Astrocyte (in vitro differentiated cells and primary cell): ENCODE measurements at regions not wholly inside any gene's neighbourhood (a gene's known extent, or its start where the extent isn't known, plus 50 kb on each side); places are given as distances from the start of the nearest gene placed in this dataset.

Experiments used
- DNase-seq: peaks from one replicate; pipeline ENCODE4 v3.0.0-alpha.2; 2010; ENCODE audit warnings: low read depth
- FAIRE-seq: peaks from 2 replicates; lab custom pipeline; 2011; peaks lifted over from hg19 to GRCh38; lab: Jason Lieb, UNC
- H2AFZ ChIP-seq: 2 replicates; pipeline ENCODE4 v1.6.0; 2012; ENCODE audit warnings: low read depth, low read length, inconsistent platforms
- H3K27ac ChIP-seq: 2 replicates; pipeline ENCODE4 v1.5.1; 2011; ENCODE audit warnings: low read depth, low read length, inconsistent platforms
- H3K27me3 ChIP-seq: 2 replicates; pipeline ENCODE4 v1.6.0; 2011; ENCODE audit warnings: low read length, inconsistent platforms; ENCODE audit not compliant: insufficient read depth
- H3K36me3 ChIP-seq: 2 replicates; pipeline ENCODE4 v1.5.1; 2011; ENCODE audit warnings: low read length, inconsistent platforms; ENCODE audit not compliant: insufficient read depth
- H3K4me1 ChIP-seq: 2 replicates; pipeline ENCODE4 v1.5.1; 2011; ENCODE audit warnings: low read length, inconsistent platforms; ENCODE audit not compliant: insufficient read depth
- H3K4me2 ChIP-seq: 2 replicates; pipeline ENCODE4 v1.6.0; 2012; ENCODE audit warnings: low read length, inconsistent platforms
- H3K4me3 ChIP-seq: 2 replicates; pipeline ENCODE4 v1.5.1; 2011; ENCODE audit warnings: low read depth, mild to moderate bottlenecking, low read length, inconsistent platforms; ENCODE audit not compliant: insufficient read depth
- H3K79me2 ChIP-seq: 2 replicates; pipeline ENCODE4 v1.6.0; 2012; ENCODE audit warnings: mild to moderate bottlenecking, low read length, inconsistent platforms; ENCODE audit not compliant: insufficient read depth
- H3K9ac ChIP-seq: 2 replicates; pipeline ENCODE4 v1.6.0; 2012; ENCODE audit warnings: mild to moderate bottlenecking, low read length, inconsistent platforms
- H3K9me3 ChIP-seq: 2 replicates; pipeline ENCODE4 v1.5.1; 2012; ENCODE audit warnings: low read depth, mild to moderate bottlenecking, low read length, inconsistent platforms; ENCODE audit not compliant: insufficient read depth
- H4K20me1 ChIP-seq: 2 replicates; pipeline ENCODE4 v1.6.0; 2012; ENCODE audit warnings: low read length, inconsistent platforms; ENCODE audit not compliant: insufficient read depth
- H3K27ac Mint-ChIP-seq: one replicate; pipeline ENCODE4 v1.8.0; 2021; ENCODE audit warnings: mild to moderate bottlenecking, mixed read lengths; ENCODE audit not compliant: unreplicated experiment
- H3K27me3 Mint-ChIP-seq: one replicate; pipeline ENCODE4 v1.8.0; 2021; ENCODE audit warnings: low read depth, mixed read lengths; ENCODE audit not compliant: unreplicated experiment
- H3K36me3 Mint-ChIP-seq: one replicate; pipeline ENCODE4 v1.8.0; 2021; ENCODE audit warnings: low read depth, mixed read lengths; ENCODE audit not compliant: unreplicated experiment
- H3K4me1 Mint-ChIP-seq: one replicate; pipeline ENCODE4 v1.8.0; 2021; ENCODE audit warnings: low read depth, mixed read lengths; ENCODE audit not compliant: unreplicated experiment
- H3K4me3 Mint-ChIP-seq: one replicate; pipeline ENCODE4 v1.8.0; 2021; ENCODE audit warnings: mild to moderate bottlenecking, moderate library complexity, mixed read lengths; ENCODE audit not compliant: unreplicated experiment
- H3K9me3 Mint-ChIP-seq: one replicate; pipeline ENCODE4 v1.8.0; 2021; ENCODE audit warnings: mild to moderate bottlenecking, mixed read lengths; ENCODE audit not compliant: unreplicated experiment
- EZH2 ChIP-seq: IDR thresholded peaks from 2 replicates; pipeline ENCODE4 v1.6.1; 2012; ENCODE audit warnings: mild to moderate bottlenecking, low read length, inconsistent platforms; ENCODE audit not compliant: insufficient read depth
- TF ChIP-seq, protein P1 (sequence below): IDR thresholded peaks from 2 replicates; pipeline ENCODE4 v1.5.1; 2011; ENCODE audit warnings: low read depth, mild to moderate bottlenecking, inconsistent platforms, low read length, moderate library complexity; ENCODE audit not compliant: insufficient read depth

DNA sequence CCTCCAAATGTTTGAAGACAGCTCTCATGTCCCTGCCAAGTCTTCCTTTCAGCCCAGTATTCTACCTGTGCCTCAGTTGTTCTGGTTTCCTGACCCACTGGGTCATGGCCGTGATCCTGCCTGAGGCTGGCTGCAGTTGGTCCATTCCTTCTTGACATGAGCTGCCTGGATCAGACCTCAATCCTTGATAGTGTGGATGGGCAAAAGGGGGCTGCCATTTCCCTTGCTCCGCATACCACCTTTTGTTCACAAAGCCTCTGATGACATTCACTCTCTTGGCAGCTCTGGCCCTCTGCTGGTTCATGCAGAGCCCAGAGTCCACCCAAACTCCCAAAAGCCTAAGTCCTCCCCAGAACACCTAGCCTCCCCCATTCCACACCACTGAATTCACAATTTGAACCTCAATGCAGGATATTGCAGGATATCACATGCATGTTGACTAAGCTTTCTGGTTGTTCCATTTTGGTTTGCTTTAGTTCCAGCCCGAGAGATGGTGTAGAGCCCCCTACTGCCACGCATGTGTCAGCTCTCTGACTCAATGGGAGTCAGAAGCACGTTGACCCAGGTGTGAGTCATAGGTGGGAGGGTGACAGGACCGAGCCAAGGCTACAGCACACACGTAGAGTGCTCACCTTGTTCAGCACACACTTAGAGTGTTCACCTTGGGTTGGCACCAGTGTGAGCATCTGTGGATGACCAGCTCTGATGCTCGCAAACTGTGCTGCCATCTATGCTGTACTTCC, 137.2 kb downstream of the MTX3 start:
- H3K4me1 ChIP-seq: no peaks in the 10 kb centered on the region
- no peak overlapping the region for H2AFZ ChIP-seq
- H3K27me3 Mint-ChIP-seq: peaks cover 10% of the 10 kb centered on the region
- H3K4me1 Mint-ChIP-seq: no peaks in the 10 kb centered on the region
- peaks cover 2% of the 10 kb centered on the region for H3K9me3 Mint-ChIP-seq
- peak; percentile 25 for DNase-seq
- no peak overlapping the region for H3K27ac Mint-ChIP-seq
- no peaks in the 10 kb centered on the region for H3K36me3 Mint-ChIP-seq
- H3K79me2 ChIP-seq: no peaks in the 10 kb centered on the region
- no peaks in the 10 kb centered on the region for H4K20me1 ChIP-seq
- no peaks in the 10 kb centered on the region for H3K9me3 ChIP-seq
- no peak overlapping the region for H3K27ac ChIP-seq
- no peaks in the 10 kb centered on the region for H3K36me3 ChIP-seq
- no peak overlapping the region for H3K4me2 ChIP-seq
- H3K9ac ChIP-seq: no peak overlapping the region
- no peak overlapping the region for H3K4me3 Mint-ChIP-seq
- no peaks in the 10 kb centered on the region for H3K27me3 ChIP-seq
- no peak for FAIRE-seq
- TF ChIP-seq, protein P1, sequence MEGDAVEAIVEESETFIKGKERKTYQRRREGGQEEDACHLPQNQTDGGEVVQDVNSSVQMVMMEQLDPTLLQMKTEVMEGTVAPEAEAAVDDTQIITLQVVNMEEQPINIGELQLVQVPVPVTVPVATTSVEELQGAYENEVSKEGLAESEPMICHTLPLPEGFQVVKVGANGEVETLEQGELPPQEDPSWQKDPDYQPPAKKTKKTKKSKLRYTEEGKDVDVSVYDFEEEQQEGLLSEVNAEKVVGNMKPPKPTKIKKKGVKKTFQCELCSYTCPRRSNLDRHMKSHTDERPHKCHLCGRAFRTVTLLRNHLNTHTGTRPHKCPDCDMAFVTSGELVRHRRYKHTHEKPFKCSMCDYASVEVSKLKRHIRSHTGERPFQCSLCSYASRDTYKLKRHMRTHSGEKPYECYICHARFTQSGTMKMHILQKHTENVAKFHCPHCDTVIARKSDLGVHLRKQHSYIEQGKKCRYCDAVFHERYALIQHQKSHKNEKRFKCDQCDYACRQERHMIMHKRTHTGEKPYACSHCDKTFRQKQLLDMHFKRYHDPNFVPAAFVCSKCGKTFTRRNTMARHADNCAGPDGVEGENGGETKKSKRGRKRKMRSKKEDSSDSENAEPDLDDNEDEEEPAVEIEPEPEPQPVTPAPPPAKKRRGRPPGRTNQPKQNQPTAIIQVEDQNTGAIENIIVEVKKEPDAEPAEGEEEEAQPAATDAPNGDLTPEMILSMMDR: no peak
- no peak for TF ChIP-seq EZH2
- H3K4me3 ChIP-seq: no peak overlapping the region

DNA sequence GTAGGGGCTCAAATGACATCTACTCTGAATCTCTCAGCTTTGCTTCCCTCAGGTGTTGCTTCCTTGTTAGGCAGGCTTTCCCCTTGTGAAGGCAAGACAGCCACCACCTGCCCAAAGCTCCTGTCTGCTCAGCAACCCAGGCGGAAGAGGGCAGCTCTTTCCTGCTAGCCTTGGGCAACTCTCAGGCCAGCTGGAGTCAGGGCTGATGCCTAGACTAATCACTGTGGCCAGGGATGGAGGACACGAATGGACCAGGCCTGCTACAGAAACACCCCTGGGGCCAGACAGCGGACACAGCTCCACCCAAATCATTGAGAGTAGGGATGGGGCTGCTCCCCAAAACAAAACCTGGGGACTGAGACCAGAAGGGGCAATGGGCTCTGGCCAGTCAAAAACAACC, 138.0 kb downstream of the MTX3 start:
- Mint-ChIP-seq H3K27me3 (peaks cover 12% of the 10 kb centered on the region), H3K4me3 (no peak overlapping the region), H3K27ac (no peak overlapping the region), H3K9me3 (peaks cover 3% of the 10 kb centered on the region), H3K36me3 (no peaks in the 10 kb centered on the region), H3K4me1 (no peaks in the 10 kb centered on the region)
- no peaks in the 10 kb centered on the region for H3K36me3 ChIP-seq
- no peaks in the 10 kb centered on the region for H3K9me3 ChIP-seq
- H3K4me3 ChIP-seq: no peak overlapping the region
- no peaks in the 10 kb centered on the region for H3K79me2 ChIP-seq
- H3K27ac ChIP-seq: no peak overlapping the region
- H3K27me3 ChIP-seq: no peaks in the 10 kb centered on the region
- FAIRE-seq: no peak
- no peaks in the 10 kb centered on the region for H4K20me1 ChIP-seq
- no peak for DNase-seq
- H3K4me1 ChIP-seq: no peaks in the 10 kb centered on the region
- H3K9ac ChIP-seq: no peak overlapping the region
- TF ChIP-seq, protein P1: no peak
- no peak for TF ChIP-seq EZH2
- no peak overlapping the region for H2AFZ ChIP-seq
- no peak overlapping the region for H3K4me2 ChIP-seq

DNA sequence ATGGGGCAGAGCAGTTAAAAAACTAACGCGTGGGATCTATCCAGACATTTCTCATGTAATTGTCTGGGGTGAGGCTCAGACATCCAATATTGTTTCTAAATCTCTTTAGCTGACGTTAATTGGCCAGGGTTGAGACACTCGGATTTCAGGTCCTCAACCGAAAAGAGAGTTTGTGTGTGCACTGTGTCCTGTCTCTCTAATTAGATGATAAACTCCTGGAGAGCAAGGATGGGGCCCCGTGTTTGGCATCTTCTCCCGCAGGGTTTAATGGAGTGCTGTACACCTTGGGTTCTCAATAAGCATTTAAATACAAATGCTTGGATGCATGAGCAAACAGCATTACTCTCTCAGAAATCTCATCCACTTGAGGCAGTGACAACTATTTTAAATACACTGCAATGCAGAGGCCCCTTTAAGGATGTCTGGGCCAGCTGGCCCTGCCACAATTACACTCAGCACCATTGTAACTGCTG, 139.6 kb downstream of the MTX3 start:
- Histone ChIP-seq H3K9me3 (no peaks in the 10 kb centered on the region), H3K27me3 (no peaks in the 10 kb centered on the region), H3K4me1 (peaks cover under 1% of the 10 kb centered on the region), H3K79me2 (no peaks in the 10 kb centered on the region), H3K4me3 (no peak overlapping the region), H3K4me2 (no peak overlapping the region), H3K27ac (no peak overlapping the region), H4K20me1 (no peaks in the 10 kb centered on the region), H3K36me3 (no peaks in the 10 kb centered on the region), H3K9ac (no peak overlapping the region), H2AFZ (no peak overlapping the region)
- H3K4me3 Mint-ChIP-seq: no peak overlapping the region
- peaks cover 12% of the 10 kb centered on the region for H3K27me3 Mint-ChIP-seq
- no peak for DNase-seq
- H3K36me3 Mint-ChIP-seq: no peaks in the 10 kb centered on the region
- TF ChIP-seq EZH2: no peak
- TF ChIP-seq, protein P1: no peak
- H3K9me3 Mint-ChIP-seq: peaks cover 3% of the 10 kb centered on the region
- H3K4me1 Mint-ChIP-seq: no peaks in the 10 kb centered on the region
- no peak overlapping the region for H3K27ac Mint-ChIP-seq
- no peak for FAIRE-seq
